IMR-90 (cell line): ENCODE measurements at regions not wholly inside any gene's neighbourhood (a gene's known extent, or its start where the extent isn't known, plus 50 kb on each side); places are given as distances from the start of the nearest gene placed in this dataset.

Experiments
- ATAC-seq: fragments of 200-7000 bp; cut with Tn5 transposase; 2 replicates; pipeline ENCODE4 v1.9.1; 2020; ENCODE audit warnings: low read depth, mild to moderate bottlenecking, moderate library complexity
- BruUV-seq: library from RNA; stranded (reverse); fragments of 400-500 nt; replicated peaks from 2 replicates; lab custom pipeline; 2021; lab: Mats Ljungman, UMichigan
- CTCF ChIA-PET: fragments of 300-600 bp; formaldehyde crosslinking; extraction: SDS; loops from one replicate; lab custom pipeline; 2021; ENCODE audit warnings: antibody characterized with exemption; lab: Yijun Ruan, JAX
- POLR2A ChIA-PET: fragments of 300-600 bp; sonication (Branson Sonifier 250); formaldehyde crosslinking; loops from one replicate; lab custom pipeline; 2022; ENCODE audit warnings: antibody characterized with exemption; ENCODE audit not compliant: unreplicated experiment; lab: Charles Lee
- DNase-seq: peaks from one replicate; pipeline ENCODE4 v3.0.0; 2013
- H2AFZ ChIP-seq: replicated peaks from 2 replicates; pipeline ENCODE3; 2013; ENCODE audit warnings: low read length, mild to moderate bottlenecking; ENCODE audit not compliant: poor library complexity
- H2AK5ac ChIP-seq: 2 replicates; pipeline ENCODE4 v1.6.1; 2013; ENCODE audit warnings: low read depth, low read length, inconsistent platforms
- H2AK9ac ChIP-seq: replicated peaks from 2 replicates; pipeline ENCODE3; 2013; ENCODE audit warnings: mild to moderate bottlenecking, low read depth, low read length, moderate library complexity; ENCODE audit not compliant: poor library complexity
- H2BK120ac ChIP-seq: 2 replicates; pipeline ENCODE4 v1.6.1; 2013; ENCODE audit warnings: low read depth, low read length, inconsistent platforms
- H2BK15ac ChIP-seq: 3 replicates; pipeline ENCODE4 v1.6.1; 2013; ENCODE audit warnings: low read depth, low read length, inconsistent platforms
- H2BK20ac ChIP-seq: 2 replicates; pipeline ENCODE4 v1.6.1; 2013; ENCODE audit warnings: low read depth, mild to moderate bottlenecking, inconsistent platforms, low read length, moderate library complexity
- H2BK5ac ChIP-seq: 2 replicates; pipeline ENCODE4 v1.6.1; 2013; ENCODE audit warnings: mild to moderate bottlenecking, low read depth, low read length, inconsistent platforms; ENCODE audit not compliant: poor library complexity, severe bottlenecking
- H3K14ac ChIP-seq: replicated peaks from 2 replicates; pipeline ENCODE4 v1.6.1; 2013; ENCODE audit warnings: low read depth, low read length, inconsistent platforms
- H3K18ac ChIP-seq: 2 replicates; pipeline ENCODE4 v1.6.1; 2013; ENCODE audit warnings: low read depth, low read length, control low read depth
- H3K23ac ChIP-seq: 2 replicates; pipeline ENCODE4 v1.6.1; 2013; ENCODE audit warnings: low read depth, low read length, inconsistent platforms
- H3K27ac ChIP-seq: 2 replicates; pipeline ENCODE4 v1.5.1; 2013; ENCODE audit warnings: mild to moderate bottlenecking, control low read depth, low read length; ENCODE audit not compliant: insufficient read depth
- H3K27me3 ChIP-seq: 2 replicates; pipeline ENCODE4 v1.6.1; 2013; ENCODE audit warnings: low read length; ENCODE audit not compliant: control insufficient read depth, insufficient read depth
- H3K36me3 ChIP-seq: 2 replicates; pipeline ENCODE4 v1.6.1; 2013; ENCODE audit warnings: low read length, mixed read lengths; ENCODE audit not compliant: control insufficient read depth, insufficient read depth
- H3K4ac ChIP-seq: 2 replicates; pipeline ENCODE4 v1.6.1; 2013; ENCODE audit warnings: low read depth, low read length, inconsistent platforms
- H3K4me1 ChIP-seq: 2 replicates; pipeline ENCODE4 v1.6.1; 2013; ENCODE audit warnings: low read length, mixed read lengths; ENCODE audit not compliant: control insufficient read depth, insufficient read depth
- H3K4me2 ChIP-seq: 2 replicates; pipeline ENCODE4 v1.6.1; 2013; ENCODE audit warnings: low read depth, mild to moderate bottlenecking, control low read depth, low read length, moderate library complexity
- H3K4me3 ChIP-seq: 2 replicates; pipeline ENCODE4 v1.5.1; 2013; ENCODE audit warnings: low read depth, mild to moderate bottlenecking, control low read depth, low read length, moderate library complexity; ENCODE audit not compliant: insufficient read depth
- H3K56ac ChIP-seq: 2 replicates; pipeline ENCODE4 v1.6.1; 2013; ENCODE audit warnings: low read length, inconsistent platforms; ENCODE audit not compliant: insufficient read depth; ENCODE audit errors: extremely low read depth
- H3K79me1 ChIP-seq, 2 experiments: 2 replicates each; pipeline ENCODE4 v1.6.1; 2013; ENCODE audit warnings: low read length in 2 of 2, inconsistent platforms in 1 of 2, low read depth in 1 of 2
- H3K9ac ChIP-seq: 2 replicates; pipeline ENCODE4 v1.6.1; 2013; ENCODE audit warnings: low read depth, low read length, control low read depth
- H3K9me1 ChIP-seq: 2 replicates; pipeline ENCODE4 v1.6.1; 2013; ENCODE audit warnings: low read length, inconsistent platforms; ENCODE audit not compliant: insufficient read depth
- H3K9me3 ChIP-seq: 2 replicates; pipeline ENCODE4 v1.6.1; 2013; ENCODE audit warnings: low read length; ENCODE audit not compliant: control insufficient read depth, insufficient read depth
- H4K20me1 ChIP-seq: 2 replicates; pipeline ENCODE4 v1.6.1; 2013; ENCODE audit warnings: low read length, inconsistent platforms; ENCODE audit not compliant: insufficient read depth
- H4K5ac ChIP-seq: 2 replicates; pipeline ENCODE4 v1.6.1; 2013; ENCODE audit warnings: mild to moderate bottlenecking, low read depth, low read length, control low read depth
- H4K8ac ChIP-seq, 2 experiments: 2 replicates each; pipeline ENCODE4 v1.6.1; 2013; ENCODE audit warnings: low read depth in 2 of 2, low read length in 2 of 2, control low read depth in 1 of 2, inconsistent platforms in 1 of 2
- H4K91ac ChIP-seq: 2 replicates; pipeline ENCODE4 v1.6.1; 2013; ENCODE audit warnings: low read depth, low read length, inconsistent platforms; ENCODE audit not compliant: insufficient read depth
- CEBPB ChIP-seq: IDR thresholded peaks from 2 replicates; pipeline ENCODE4 v1.6.1; 2012; ENCODE audit warnings: low read depth, low read length, improper control_type of control experiment
- MAZ ChIP-seq: IDR thresholded peaks from 2 replicates; pipeline ENCODE4 v1.6.1; 2012; ENCODE audit warnings: low read depth, mild to moderate bottlenecking, low read length, improper control_type of control experiment, moderate library complexity, borderline replicate concordance
- POLR2A ChIP-seq: IDR thresholded peaks from 2 replicates; pipeline ENCODE4 v1.6.1; 2012; ENCODE audit warnings: mild to moderate bottlenecking, low read depth, low read length
- SMC3 ChIP-seq: fragments of 150-350 bp; IDR thresholded peaks from 2 replicates; pipeline ENCODE4 v1.6.1; 2016; ENCODE audit warnings: low read depth, mild to moderate bottlenecking, antibody characterized with exemption, low read length, moderate library complexity
- WGBS, 2 experiments: methylation state at CpG; one replicate each; pipeline versions ENCODE4 v1.1.5 to v1.1.7; 2013; ENCODE audit warnings: missing lambda C conversion rate in 2 of 2; ENCODE audit not compliant: insufficient read length in 1 of 2; ENCODE audit errors: extremely low coverage in 2 of 2; 5-methylcytosine and 5-hydroxymethylcytosine counted together
- dilution Hi-C: fragments of 300-500 bp; cut with HindIII; formaldehyde crosslinking; loops from one replicate; pipeline ENCODE4 v1.14.3; 2018; ENCODE audit warnings: low sequenced_read_pairs; ENCODE audit not compliant: unreplicated experiment
- in situ Hi-C: fragments of 300-500 bp; cut with MboI; formaldehyde crosslinking; loops from 3 replicates; pipeline ENCODE4 v1.14.3; 2019; ENCODE audit warnings: low sequenced_read_pairs, inconsistent platforms, mixed read lengths
- intact Hi-C: fragments of 100-400 bp; cut with micrococcal nuclease; formaldehyde crosslinking; loops from 2 replicates; pipeline ENCODE4 v1.10.0; 2022
- TF ChIP-seq, protein P1 (sequence below): conservative IDR thresholded peaks from 2 replicates; pipeline ENCODE4 v1.5.1; 2012; ENCODE audit warnings: mild to moderate bottlenecking, low read depth, low read length, improper control_type of control experiment

GRCh38 chr12:67068761-67069450 lies 200.3 kb upstream of the CAND1 start:
- H3K9me1 ChIP-seq = no peaks in the 10 kb centered on the region; the same call in 1 of the 2 replicates
- H2BK15ac ChIP-seq = no peak overlapping the region
- 0% methylated on average over 2 of the region's 81 CpGs; no CpG with 5 or more reads in 1 of the 2 experiments for WGBS, 2 experiments
- intact Hi-C loops (no loop called here), dilution Hi-C loops (no loop called here), in situ Hi-C loops (no loop called here)
- no peak overlapping the region for H2BK120ac ChIP-seq
- no peak overlapping the region for H4K91ac ChIP-seq
- H2BK5ac ChIP-seq = no peak overlapping the region
- no peak overlapping the region for H3K27ac ChIP-seq
- H3K56ac ChIP-seq = no peak overlapping the region
- no peak overlapping the region for H3K4ac ChIP-seq
- no peak overlapping the region for H2AK9ac ChIP-seq
- H4K5ac ChIP-seq = no peak overlapping the region
- CTCF ChIA-PET = no interaction called here
- H3K14ac ChIP-seq = no peak overlapping the region
- no peaks in the 10 kb centered on the region for H3K4me1 ChIP-seq
- no TSS peak for BruUV-seq
- H4K8ac ChIP-seq = no peak overlapping the region
- peak overlapping the region; percentile 39; the same call in 1 of the 2 replicates for H3K4me2 ChIP-seq
- no peak overlapping the region for H3K18ac ChIP-seq
- H2AK5ac ChIP-seq = no peak overlapping the region
- no peak overlapping the region for H2BK20ac ChIP-seq
- H2AFZ ChIP-seq = peak overlapping the region; percentile 88
- peaks cover 31% of the 10 kb centered on the region for H3K27me3 ChIP-seq
- TF ChIP-seq, protein P1, sequence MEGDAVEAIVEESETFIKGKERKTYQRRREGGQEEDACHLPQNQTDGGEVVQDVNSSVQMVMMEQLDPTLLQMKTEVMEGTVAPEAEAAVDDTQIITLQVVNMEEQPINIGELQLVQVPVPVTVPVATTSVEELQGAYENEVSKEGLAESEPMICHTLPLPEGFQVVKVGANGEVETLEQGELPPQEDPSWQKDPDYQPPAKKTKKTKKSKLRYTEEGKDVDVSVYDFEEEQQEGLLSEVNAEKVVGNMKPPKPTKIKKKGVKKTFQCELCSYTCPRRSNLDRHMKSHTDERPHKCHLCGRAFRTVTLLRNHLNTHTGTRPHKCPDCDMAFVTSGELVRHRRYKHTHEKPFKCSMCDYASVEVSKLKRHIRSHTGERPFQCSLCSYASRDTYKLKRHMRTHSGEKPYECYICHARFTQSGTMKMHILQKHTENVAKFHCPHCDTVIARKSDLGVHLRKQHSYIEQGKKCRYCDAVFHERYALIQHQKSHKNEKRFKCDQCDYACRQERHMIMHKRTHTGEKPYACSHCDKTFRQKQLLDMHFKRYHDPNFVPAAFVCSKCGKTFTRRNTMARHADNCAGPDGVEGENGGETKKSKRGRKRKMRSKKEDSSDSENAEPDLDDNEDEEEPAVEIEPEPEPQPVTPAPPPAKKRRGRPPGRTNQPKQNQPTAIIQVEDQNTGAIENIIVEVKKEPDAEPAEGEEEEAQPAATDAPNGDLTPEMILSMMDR = no peak
- TF ChIP-seq SMC3 (no peak), CEBPB (no peak), POLR2A (no peak), MAZ (no peak)
- peak; percentile 7 for DNase-seq
- POLR2A ChIA-PET = no interaction called here
- H3K9me3 ChIP-seq = no peaks in the 10 kb centered on the region
- no peaks in the 10 kb centered on the region for H3K79me1 ChIP-seq
- no peak overlapping the region for H3K23ac ChIP-seq
- H3K36me3 ChIP-seq = no peaks in the 10 kb centered on the region
- no peak overlapping the region for H3K9ac ChIP-seq
- H4K20me1 ChIP-seq = no peaks in the 10 kb centered on the region
- H3K4me3 ChIP-seq = peak overlapping the region; percentile 34
- ATAC-seq = peak; percentile 78
